GM19452 (cell line): ENCODE measurements at regions not wholly inside any gene's neighbourhood (a gene's known extent, or its start where the extent isn't known, plus 50 kb on each side); places are given as distances from the start of the nearest gene placed in this dataset.
A peak's percentile ranks its signal among the peaks of the same experiment; 100 is the strongest.

Experiments used
- ATAC-seq: cut with Tn5 transposase; IDR thresholded peaks from one replicate; pipeline ENCODE4 v1.9.1; 2021; ENCODE audit not compliant: unreplicated experiment

DNA sequence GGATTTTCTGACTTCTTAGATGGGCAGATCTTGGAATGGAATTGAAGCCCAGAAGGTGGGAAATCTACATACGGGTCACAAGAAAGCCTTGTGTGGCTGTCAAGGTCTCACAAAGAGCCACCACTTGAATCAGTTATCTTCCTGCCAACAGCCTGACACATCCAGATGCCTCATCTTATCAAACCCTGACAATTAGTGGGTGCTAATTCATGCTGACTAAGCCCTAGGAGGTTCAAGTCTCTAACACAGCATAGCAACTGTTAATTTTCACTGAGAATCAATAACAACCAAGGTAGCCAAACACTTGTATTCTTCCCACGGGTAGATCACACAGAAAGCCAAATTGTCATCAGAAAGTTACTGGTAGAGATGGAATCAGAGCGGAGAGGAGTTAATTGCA, 222.2 kb downstream of the TMEM167A start:
- ATAC-seq, result no peak

DNA sequence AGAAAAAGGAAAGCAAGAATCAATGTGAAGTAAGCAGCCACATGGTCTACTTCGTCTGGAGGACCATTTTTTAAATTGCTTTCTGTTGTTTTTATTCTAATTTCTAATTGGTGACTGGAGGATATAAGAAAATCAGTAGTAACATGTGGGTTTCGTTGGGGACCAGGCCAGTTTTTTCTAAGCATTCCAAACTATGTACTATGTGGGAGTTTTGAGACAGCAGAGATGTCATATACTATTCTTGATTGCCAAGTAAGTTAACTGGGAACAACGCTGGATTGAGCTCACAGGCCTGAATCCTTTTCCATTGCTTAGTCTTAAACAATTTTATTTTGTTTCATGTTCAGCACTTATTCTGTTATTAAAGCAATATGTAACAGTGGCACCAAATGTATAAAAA, 225.7 kb downstream of the TMEM167A start:
- no peak for ATAC-seq

DNA sequence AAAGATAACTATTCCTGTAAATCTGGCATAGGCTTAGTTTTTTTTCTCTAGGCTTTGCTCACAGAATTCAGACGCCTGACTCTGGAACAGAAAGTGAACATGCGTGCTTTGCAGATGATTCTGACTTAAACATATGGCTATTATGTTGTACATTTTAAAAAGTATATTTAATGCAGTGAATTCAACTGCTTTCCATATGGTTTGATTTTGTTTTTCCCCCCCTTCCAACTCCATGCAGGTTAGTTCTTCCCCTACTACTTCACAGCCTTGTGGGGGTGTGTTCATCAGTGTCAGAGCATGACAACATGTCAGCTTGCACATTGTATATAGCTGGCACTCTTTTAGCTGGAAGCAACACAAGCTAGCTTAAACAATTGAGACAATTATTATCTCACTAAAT, 226.8 kb downstream of the TMEM167A start:
- ATAC-seq, result no peak

DNA sequence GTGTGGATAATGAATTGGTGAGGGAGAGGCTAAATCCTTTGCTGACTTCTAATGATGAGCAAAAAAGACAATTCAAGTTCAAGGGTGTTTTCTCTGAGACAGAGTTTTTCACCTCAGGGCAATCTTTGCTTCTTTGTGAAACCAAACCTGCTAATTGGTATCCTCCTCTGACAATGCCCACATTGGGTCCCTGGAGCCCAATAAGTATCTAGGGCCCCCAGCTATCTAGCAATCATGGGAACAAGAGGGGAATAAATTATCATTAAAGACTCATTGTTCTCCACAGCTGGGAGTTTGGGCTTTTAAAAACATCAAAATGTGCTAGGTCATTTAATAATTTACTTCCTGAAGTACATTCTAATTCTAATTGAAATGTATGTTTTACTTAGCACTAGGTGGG, 227.3 kb downstream of the TMEM167A start:
- no peak for ATAC-seq

DNA sequence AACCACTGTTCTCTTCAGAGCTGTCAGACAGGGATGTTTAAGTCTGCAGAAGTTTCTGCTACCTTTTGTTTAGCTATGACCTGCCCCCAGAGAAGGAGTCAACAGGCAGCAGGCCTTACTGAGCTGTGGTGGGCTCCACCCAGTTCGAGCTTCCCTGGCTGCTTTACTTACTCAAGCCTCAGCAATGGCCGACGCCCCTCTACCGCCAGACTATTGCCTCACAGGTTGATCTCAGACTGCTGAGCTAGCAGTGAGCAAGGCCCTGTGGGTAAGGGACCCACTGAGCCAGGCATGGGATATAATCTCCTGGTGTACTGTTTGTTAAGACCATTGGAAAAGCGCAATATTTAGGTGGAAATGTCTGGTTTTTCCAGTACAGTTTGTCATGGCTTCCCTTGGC, 229.6 kb downstream of the TMEM167A start:
- no peak for ATAC-seq

DNA sequence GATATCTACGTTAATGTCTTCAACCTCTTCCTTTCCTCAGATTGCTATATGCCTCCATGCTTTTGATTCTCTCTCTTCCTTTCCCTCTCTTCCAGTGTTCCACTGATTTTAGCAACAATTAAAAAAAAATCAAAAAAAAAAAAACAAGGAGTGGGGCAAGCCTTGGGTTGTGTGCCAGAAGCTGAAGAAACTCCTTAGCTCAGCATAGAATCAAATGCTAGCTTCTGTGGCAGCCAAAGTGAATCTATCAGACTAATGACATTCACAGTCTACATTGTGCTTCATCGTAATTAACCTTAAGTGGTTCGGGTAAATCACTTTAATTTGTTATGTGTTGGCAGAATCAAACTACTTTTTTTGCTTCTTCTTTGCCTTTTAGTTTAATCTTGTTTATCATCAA, 237.3 kb downstream of the TMEM167A start:
- ATAC-seq, result no peak

DNA sequence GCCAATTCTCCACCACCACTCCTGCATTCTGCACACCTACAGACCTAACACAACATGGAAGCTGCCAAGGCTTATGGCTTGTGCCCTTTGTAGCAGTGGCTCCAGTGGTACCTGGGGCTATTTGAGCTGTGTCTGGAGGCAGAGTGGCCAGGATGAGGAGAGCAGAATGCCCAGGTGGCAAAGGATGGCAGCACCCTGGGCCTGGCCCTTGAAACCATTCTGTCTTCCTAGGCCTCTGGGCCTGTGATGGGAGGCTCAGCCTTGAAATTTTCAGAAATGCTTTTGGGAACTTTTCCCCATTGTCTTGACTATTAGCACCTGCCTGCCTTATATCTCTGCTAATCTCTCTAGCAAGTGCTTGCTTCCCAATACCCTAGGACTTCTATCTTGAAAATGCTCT, 241.7 kb downstream of the TMEM167A start:
- ATAC-seq, result no peak

DNA sequence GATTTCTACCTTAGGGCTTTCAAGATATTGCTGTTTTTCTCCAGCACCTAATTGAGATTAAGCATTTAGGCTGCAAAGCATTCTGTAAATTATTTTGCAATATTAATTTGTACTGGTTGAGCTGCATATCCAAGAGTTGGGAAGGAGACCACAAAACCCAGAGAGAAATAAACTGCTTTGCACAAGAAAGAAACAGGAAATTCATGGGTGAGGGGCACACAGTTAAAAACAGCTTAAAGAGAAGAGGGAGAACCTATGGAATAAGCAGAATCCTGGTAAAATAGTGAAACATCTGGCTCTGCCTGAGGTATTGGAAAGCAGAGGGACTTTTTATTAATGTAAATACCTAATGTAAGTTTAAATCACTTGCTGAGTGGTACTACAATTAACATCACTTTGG, 243.0 kb downstream of the TMEM167A start:
- no peak for ATAC-seq

DNA sequence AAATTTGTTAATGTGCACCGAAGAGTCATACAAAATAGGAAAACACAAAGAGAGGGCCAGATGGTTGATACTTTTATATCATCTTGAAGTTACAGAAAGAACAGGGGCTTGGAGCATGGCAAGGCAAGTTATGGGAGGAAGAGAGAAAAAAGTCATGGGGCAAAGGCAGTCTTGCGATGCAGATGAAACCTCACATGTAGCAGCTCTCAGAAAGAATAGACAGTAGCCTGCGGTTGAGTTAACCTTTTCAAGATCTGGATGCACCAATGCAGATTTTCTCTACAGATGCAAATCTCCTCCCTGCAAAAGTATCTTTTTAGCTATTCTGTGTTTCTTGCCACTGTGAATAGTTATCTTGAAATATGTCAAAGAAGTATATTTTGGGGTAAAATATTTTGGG, 243.9 kb downstream of the TMEM167A start:
- no peak for ATAC-seq

DNA sequence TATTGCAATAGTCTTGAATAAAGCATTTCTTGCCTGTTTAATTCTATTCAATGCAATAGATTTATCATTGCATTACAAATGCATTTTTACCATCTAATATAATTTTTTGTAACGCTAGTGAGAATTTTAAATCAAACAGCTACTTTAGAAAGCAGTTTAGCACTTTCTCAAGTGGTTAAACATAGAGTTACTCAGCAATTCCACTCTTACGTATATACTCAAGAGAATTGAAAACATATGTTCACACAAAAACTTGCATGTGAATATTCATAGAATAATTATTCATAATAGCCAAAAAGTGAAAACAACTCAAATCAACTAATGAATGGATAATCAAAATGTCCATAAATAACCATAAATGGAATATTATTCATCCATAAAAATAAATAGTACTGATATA, 244.7 kb downstream of the TMEM167A start:
- no peak for ATAC-seq

DNA sequence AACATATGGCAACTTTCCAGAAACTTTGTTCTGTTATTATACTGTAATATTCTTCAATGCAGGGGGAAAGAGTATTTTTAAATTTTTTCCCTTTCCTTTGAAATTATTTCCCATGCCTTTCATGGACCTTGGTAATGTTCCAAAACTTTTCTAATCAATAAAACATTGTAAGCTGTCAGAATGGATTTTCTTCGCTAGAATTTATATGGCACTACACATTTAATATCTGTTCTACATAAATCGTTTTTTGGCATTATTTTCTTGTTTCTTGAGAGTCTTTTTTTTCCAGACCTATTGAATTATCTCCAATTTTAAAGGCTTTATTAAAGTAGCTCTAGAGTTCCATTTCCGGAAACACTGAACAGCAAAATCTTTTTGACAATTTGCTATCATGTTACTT, 249.0 kb downstream of the TMEM167A start:
- ATAC-seq, result no peak

DNA sequence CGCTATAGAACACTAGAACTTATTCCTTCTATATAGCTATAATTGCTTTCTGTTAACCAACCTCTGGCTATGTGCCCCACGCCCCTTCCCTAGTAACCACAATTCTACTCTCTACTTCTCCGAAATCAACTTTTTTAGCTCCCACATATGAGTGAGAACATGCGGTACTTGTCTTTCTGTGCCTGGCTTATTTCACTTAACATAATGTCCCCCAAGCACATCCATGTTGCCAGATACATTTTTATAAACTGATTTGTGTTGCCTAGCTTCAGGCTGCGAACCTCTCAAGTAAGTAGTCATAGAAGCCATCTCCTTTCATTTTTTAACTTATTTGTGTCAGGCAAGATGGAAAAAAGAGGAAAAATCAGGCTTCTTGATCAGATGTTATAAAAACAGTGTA, 249.5 kb downstream of the TMEM167A start:
- ATAC-seq, result no peak

DNA sequence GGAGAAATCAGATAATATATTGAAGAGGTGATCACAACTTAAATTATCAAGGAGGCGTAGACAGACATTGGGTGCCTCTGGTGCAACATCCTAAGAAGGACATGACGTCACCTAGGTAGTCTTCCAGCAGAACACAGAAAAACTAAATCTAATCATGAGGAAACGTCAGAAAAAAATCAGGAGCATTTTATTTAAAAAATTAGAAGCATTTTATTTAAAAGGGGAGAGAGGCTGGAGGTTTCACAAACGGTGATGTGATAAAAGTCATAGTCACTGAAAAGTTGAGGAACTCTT, 254.6 kb downstream of the TMEM167A start:
- no peak for ATAC-seq

DNA sequence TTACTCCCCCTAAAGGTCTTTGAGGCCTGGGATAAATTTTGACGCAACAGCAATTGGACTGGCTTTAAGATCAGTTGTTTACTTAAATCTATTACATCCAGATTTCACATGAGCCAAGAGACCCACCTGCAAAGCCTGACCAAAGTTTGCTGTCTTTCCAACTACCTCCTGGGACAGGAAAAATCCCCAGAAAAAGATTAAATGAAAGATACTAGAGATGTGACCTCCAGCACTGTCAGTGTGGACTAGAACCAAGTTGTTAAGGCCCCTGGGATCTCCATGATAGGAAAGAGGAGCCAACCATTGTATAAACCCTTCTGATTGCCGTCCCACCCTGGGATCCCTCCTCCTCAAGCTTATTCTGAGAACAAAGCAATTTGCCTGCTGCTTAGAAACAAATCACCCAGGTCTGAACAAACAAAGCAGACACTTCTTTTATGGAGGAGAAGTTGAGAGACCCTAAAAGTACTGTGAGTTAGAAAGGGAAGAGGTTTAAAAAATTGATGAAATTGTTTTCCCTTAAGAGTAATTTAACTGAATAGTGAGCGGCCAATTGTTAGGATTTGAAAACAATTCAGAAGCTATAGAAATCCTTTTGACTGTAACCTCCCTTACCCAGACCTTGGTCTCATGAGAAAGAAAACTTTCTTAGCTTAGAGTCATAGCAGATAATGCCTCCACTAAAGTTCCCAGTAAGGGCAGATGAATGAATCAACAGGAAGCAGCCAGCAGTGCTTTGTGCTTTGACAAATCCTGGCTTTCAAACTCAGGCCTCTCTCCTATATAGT, 255.2 kb downstream of the TMEM167A start:
- no peak for ATAC-seq

DNA sequence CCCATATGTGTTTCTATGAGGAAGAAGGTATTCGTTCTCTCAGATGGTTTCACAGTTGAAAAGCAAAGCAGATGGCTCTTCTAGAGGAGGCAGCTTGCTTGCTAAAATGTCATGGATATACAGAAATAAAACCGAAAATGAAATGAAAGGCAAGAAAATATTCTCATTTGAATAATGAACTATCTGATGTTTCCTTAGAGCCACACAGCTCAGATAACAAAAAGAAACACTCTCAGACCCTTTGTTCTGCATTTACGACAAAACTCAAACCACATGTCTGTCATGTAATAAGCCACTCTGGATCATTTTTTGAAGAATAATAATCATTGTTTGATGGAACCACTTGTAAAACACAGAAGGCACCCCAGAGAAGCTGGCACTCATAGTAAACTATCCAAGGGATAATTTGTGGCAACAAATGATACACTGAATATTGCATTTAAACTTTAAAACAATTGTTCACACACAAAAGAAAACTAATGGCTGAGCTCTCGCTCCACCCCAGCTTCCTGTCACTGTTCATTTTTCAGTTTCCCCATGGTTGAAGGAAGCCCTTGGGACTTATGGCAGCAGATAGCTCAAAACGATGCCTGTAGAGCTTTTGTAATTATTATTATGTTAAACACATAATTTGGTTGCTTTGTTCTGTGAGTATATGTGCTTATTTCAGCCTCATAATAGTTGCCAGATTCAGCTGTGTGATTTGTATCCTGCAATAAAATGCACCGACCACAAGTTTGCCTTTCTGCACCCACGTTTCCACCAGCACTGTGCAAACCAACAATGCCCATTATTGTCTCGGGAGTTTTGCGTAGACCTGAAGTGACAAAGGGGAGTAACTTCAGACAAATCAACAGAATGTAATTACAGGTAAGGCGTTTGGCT, 256.0 kb downstream of the TMEM167A start:
- peak; percentile 69 for ATAC-seq

DNA sequence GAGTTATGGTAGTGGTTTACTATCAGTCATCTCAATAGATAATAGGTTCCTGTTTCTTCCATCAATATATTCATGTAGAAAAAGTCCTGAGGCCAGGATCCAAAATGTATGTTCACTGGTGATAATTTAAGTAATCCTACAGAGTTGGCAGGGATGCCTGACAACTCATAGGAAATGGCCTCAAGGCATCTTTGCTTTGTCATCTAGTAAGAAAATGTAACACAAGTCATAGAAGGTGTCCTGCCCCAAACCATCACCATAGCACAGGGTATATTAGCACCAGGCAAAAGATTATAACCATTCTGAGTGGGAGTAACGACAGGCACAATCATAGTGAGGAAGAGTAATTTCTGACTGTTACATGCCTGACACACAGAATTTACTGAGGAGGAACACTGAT, 257.0 kb downstream of the TMEM167A start:
- ATAC-seq, result no peak

DNA sequence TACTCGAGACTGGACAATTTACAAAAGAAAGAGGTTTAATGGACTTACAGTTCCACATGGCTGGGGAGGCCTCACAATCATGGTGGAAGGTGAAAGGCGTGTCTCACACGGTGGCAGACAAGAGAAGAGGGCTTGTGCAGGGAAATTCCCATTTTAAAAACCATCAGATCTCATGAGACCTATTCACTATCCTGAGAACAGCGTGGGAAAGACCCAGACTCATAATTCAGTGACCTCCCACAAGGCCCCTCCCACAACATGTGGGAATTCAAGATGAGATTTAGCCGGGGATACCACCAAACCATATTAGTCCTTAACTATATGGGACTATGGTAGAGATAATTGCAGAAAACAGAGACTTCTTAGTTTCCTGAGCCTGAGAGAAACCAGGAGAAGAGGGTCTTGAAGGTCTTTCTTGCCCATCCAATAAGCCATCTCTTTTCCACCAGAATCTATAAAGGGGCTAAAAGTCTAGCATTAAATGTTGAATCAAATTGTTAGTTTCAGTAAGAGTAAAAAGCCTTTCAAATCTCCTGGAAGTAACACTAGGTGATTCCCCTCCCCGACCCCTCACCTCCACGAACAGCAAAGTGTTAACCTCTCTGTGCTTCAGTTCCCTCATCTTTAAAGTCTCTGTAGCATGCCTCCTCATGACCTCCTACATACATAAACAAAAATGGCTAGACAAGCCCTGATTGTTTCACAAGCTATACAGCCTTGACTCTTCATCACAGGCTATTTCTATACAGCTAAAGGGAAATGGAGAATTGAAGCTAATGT, 259.1 kb downstream of the TMEM167A start:
- no peak for ATAC-seq

DNA sequence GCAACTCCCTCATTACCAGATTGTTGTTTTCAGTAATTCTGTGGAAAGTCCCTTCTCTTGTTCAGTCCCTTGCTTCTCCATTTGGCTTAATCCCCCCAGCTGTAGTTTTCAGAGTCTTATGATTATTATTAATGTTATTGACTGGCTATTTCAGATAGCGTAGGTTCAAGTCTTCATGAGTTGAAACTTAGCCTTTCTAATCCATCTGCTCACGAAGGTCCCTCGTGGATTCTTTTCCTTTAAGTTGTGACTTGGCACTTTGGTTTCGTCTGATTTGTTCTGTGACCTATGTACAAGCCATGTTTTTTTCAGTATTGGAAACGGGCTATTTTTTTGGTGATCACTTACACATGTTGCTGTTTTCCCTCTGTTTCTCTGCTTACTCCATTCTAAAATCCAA, 260.3 kb downstream of the TMEM167A start:
- no peak for ATAC-seq

DNA sequence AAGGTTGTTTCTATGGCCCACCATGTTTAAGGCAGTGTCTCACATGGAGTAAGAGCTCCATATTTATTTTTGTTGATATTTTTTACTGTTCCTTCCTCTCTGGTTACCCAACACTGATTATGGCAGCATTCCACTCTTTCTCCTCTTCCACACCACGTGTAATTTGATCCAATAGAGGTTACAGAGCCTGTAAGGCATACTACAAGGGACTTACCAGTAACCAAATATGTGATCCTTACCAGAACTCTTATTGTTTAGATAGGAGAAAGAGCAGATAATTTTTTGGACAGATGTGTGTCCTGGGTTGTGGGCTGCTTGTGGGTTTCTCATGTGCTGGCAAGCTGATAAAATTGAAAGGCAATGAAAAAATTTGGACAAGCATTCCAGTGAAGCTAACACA, 261.3 kb downstream of the TMEM167A start:
- no peak for ATAC-seq

DNA sequence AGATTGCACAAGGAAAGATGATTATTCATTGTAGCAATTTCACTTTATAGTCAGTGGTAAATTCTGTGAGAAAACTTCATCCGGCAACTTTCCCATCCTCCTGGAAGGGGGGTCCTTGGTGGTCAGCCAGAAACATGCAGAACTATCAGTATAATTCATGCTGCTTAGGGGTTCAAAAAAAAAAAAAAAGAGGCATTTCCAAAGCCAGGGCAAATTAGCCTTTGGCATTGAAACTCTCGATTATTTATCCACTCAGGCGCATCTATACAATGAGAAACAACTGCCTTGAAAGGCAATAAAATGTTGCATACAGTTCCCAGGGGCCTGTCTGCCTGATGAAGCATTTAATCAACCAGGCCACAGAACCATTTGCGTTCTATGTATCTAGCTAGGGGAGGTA, 263.3 kb downstream of the TMEM167A start:
- ATAC-seq, result no peak

DNA sequence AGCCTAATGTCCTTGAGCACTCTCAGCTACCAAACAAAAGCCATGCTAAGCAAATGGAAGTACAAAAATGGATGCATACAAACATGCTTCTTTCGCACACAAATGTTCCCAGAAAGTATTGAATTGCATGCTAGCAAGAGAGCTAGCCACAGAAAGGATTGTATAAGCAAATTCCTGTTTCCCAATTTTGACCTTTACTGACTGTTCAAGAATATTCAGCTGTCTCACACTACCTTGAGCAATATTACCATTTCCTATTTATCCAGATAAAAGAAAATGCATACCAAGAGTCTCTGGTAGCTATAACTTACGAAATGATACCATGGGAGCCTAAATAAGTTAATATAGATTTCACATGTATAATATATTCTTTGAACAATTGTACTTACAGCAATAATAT, 264.6 kb downstream of the TMEM167A start:
- ATAC-seq, result no peak

DNA sequence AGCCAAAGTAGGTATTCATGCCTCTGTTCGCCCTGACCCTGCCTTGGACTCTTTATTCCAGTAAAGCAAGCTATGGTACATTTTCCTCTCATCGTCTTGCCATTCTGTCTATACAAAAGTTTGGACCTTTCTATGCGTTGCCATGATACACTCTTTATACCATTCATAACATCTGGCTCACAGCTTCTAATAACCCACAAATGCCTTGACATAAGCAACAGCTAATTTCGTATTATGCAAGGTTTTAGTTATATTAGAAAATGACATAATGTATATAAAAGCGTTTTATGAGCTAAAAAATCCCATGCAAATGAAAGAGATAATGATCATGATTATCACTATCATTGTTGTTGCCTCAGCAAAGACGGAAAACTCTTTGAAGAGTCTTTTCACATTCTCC, 265.7 kb downstream of the TMEM167A start:
- ATAC-seq, result no peak
